Naive thymus-derived CD8-positive, alpha-beta T cell (primary cell): ENCODE measurements at regions not wholly inside any gene's neighbourhood (a gene's known extent, or its start where the extent isn't known, plus 50 kb on each side); places are given as distances from the start of the nearest gene placed in this dataset.

ENCODE experiments used
- ATAC-seq, 2 donors: fragments of 150-1000 bp; cut with Tn5 transposase in 1 of 2; sonication (Bioruptor Pico), chemical (Tn5 transposase) in 1 of 2; 1 replicate in 1 of 2; 2 replicates in 1 of 2; pipeline ENCODE4 v1.10.0; 2021; ENCODE audit warnings: mild to moderate bottlenecking in 2 of 2, moderate library complexity in 2 of 2
- POLR2A ChIA-PET: fragments of 350-600 bp; sonication (Branson Sonifier 250); formaldehyde crosslinking; loops from one replicate; lab custom pipeline; 2021; ENCODE audit warnings: antibody characterized with exemption; lab: Charles Lee
- DNase-seq, 10 donors: peaks; one replicate each; pipeline versions ENCODE4 v3.0.0 to v3.0.0-alpha.2; 2020 to 2022
- H3K27ac Mint-ChIP-seq, 10 donors: one replicate each; pipeline ENCODE4 v1.8.0; 2020 to 2022; ENCODE audit warnings: mild to moderate bottlenecking in 10 of 10, mixed read lengths in 10 of 10, moderate library complexity in 4 of 10, inconsistent platforms in 1 of 10
- H3K27me3 Mint-ChIP-seq, 5 donors: one replicate each; pipeline ENCODE4 v1.8.0; 2021 to 2022; ENCODE audit warnings: mixed read lengths in 5 of 5
- H3K36me3 Mint-ChIP-seq, 3 donors: one replicate each; pipeline ENCODE4 v1.8.0; 2020 to 2022; ENCODE audit warnings: mixed read lengths in 3 of 3, mild to moderate bottlenecking in 2 of 3, inconsistent platforms in 1 of 3
- H3K4me1 Mint-ChIP-seq, 4 donors: one replicate each; pipeline ENCODE4 v1.8.0; 2021 to 2022; ENCODE audit warnings: mixed read lengths in 4 of 4
- H3K4me3 Mint-ChIP-seq, 10 donors: one replicate each; pipeline ENCODE4 v1.8.0; 2020 to 2022; ENCODE audit warnings: mild to moderate bottlenecking in 10 of 10, mixed read lengths in 10 of 10, moderate library complexity in 6 of 10, inconsistent platforms in 1 of 10
- H3K9me3 Mint-ChIP-seq, 9 donors: one replicate each; pipeline ENCODE4 v1.8.0; 2020 to 2022; ENCODE audit warnings: mixed read lengths in 9 of 9, mild to moderate bottlenecking in 3 of 9, inconsistent platforms in 1 of 9, moderate library complexity in 1 of 9

DNA sequence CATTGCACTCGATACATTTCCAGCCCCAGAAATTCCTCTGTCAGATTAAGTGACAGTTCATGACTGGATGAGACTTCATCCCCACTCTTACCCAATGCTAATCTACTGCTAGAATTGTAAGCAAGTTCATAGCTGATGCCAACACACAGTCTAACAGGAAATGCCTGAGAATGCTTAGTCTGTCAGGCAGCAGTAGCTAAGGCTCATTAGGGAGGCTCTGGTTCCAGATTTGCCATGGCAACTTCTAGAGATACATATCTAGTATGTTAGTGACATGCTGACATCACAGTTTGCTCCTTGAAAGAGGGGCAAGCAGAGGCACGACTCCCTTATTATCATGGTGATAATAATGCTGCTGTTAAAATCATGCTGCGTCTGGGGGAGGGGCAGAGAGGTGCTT lies 198.4 kb downstream of the RBM43 start:
- Mint-ChIP-seq H3K27me3 (peaks cover 2 to 15% (median 7%) of the 10 kb centered on the region in 5 donors), H3K9me3 (no peaks in the 10 kb centered on the region), H3K4me1 (no peaks in the 10 kb centered on the region), H3K4me3 (no peak overlapping the region), H3K27ac (no peak overlapping the region), H3K36me3 (no peaks in the 10 kb centered on the region)
- DNase-seq (no peak), ATAC-seq (no peak)
- POLR2A ChIA-PET: no interaction called here

DNA sequence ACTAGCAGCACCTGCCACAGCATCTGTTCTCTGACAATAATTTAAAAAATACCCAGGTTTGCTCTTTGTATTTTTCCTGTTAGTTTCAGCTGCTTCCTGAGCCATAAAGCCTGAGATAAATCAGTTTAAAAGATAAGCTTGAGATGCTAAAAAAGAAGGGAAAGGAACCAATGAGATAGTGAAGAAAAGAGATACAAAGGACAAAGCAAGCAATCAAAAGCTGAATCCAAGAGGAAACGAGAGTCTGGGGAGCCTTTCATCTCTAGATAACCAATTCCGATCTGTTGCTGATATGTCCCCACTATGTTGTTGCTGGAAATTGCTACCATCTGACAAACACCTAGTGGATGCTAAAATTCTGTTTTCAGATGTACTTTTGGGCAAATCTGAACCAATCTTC lies 201.4 kb downstream of the RBM43 start:
- ATAC-seq (no peak), DNase-seq (no peak)
- Mint-ChIP-seq H3K9me3 (no peaks in the 10 kb centered on the region), H3K4me3 (no peak overlapping the region), H3K4me1 (no peaks in the 10 kb centered on the region), H3K27me3 (peaks cover 0 to 12% (median 4%) of the 10 kb centered on the region in 5 donors), H3K27ac (no peak overlapping the region), H3K36me3 (no peaks in the 10 kb centered on the region)
- POLR2A ChIA-PET: no interaction called here

DNA sequence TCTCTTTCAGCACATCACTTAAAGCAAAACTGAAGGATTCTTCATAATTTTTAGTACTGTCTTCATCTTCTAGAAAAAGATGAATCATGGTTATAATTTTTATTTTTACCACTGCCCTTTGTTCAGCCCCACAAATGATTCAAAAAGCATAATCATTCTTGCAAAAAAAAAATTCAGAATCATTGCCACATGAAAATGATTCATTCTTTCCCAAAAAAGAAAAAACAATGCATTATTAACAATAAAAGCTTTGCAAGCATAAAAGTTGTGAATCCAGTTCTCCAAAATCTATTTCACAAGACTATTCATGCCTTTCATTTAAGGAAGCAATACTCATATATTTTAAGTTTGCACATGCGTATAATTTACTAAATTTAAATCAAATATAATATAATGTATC lies 204.8 kb downstream of the RBM43 start:
- H3K4me3 Mint-ChIP-seq: no peak overlapping the region
- no peak for ATAC-seq

DNA sequence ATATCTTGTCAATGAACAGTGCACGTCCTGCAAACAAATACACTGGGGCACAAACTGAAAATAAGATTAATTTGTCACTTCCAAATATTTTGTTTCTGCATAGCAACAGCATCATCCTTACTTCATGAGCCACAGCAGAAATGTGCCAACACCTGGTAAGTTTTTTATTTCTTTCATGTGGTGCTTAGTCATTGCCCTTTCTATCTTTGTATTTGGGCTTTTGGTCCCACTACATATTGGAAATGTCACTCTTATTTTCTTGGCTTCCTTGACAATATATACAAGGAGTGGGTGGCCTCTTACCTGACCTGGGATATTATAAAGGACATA lies 208.0 kb downstream of the RBM43 start:
- Mint-ChIP-seq H3K27ac (no peak overlapping the region), H3K36me3 (no peaks in the 10 kb centered on the region), H3K9me3 (no peaks in the 10 kb centered on the region)

More for the DNA sequence above, 204.8 kb downstream of the RBM43 start:
- no peak for DNase-seq
- POLR2A ChIA-PET: no interaction called here
- Mint-ChIP-seq H3K9me3 (no peaks in the 10 kb centered on the region), H3K27me3 (peaks cover 0 to 12% (median 4%) of the 10 kb centered on the region in 5 donors), H3K36me3 (no peaks in the 10 kb centered on the region), H3K4me1 (peaks cover 0 to under 1% (median 0%) of the 10 kb centered on the region in 4 donors), H3K27ac (no peak overlapping the region)

DNA sequence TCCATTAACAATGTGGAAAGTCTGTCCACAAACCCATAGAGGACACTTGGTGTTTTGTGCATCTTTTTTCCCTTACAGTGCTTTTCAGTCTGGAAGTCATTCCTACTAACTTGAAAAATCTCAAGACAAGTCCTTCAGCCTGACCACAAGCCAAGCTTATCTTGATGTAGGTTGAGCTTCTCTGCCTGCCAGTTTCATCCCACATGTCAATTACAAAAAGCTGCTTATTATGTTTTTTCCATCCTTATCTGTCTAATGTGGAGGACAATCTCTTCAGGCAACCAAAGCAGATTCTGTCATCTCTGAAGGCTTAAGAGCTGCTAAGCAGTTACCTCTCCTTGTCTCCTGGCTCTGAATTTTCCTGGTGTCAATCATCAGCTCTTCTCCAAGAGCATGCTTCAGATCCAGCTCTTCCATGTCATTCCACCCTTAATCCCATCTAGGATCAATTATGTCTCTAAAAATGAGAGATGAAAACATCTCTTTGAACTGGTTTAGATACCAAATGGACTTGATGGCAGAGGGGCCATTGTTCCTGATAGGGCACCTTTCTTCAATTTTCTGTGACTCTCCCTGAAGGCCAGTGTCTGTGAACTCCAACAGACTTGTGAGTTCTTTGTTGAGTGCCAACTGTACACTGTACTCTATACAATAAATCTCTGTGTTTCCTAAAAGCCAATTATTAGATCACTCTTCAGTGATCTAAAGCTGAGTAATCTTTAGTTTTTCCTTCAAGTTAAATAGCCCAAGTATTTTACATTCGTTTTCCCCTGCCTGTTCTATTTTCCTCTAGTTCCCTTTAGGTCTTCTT lies 208.6 kb downstream of the RBM43 start:
- no peak overlapping the region for H3K4me3 Mint-ChIP-seq
- H3K36me3 Mint-ChIP-seq: no peaks in the 10 kb centered on the region
- POLR2A ChIA-PET: no interaction called here
- ATAC-seq (no peak), DNase-seq (no peak)
- H3K27ac Mint-ChIP-seq: no peak overlapping the region
- peaks cover 2 to 23% (median 5%) of the 10 kb centered on the region in 5 donors for H3K27me3 Mint-ChIP-seq
- peaks cover 0 to 4% (median 0%) of the 10 kb centered on the region in 4 donors for H3K4me1 Mint-ChIP-seq
- H3K9me3 Mint-ChIP-seq: no peaks in the 10 kb centered on the region

More for the DNA sequence above, 208.0 kb downstream of the RBM43 start:
- POLR2A ChIA-PET: no interaction called here
- no peak for DNase-seq
- no peak for ATAC-seq
- Mint-ChIP-seq H3K4me1 (peaks cover 0 to 4% (median 0%) of the 10 kb centered on the region in 4 donors), H3K4me3 (no peak overlapping the region), H3K27me3 (peaks cover 3 to 20% (median 5%) of the 10 kb centered on the region in 5 donors)

DNA sequence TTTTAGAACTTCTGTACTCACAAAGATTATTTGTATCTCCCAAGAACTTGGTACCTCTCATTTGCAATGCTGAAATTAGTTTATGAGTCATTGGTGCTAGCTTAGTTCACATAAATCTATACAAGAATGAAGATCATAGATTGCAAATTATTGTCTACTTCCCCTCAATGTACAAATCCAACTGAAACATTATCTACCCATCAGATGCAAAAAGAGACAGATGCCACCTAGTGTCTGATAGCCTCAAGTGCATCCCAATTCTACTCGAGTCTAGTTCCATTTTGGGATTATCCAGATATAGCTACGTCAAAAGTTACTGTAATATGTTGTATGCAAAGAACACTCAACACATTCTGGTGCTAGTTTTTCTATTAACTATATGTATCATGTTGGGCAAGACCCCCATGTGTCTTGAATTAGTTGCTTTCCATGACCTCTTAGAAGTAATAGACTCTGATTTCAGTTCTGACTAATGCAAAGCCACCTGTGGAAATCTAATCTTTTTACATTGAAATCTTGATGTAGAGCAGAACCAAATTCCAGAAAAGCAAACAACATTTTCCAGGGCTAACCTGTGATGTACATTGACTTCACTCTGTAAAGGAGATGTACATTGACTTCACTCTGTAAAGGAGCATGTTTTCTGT lies 210.0 kb downstream of the RBM43 start:
- POLR2A ChIA-PET: no interaction called here
- H3K4me3 Mint-ChIP-seq: no peak overlapping the region
- H3K27ac Mint-ChIP-seq: no peak overlapping the region
- ATAC-seq: peak; percentile 33 to 52
- peaks cover 3 to 23% (median 7%) of the 10 kb centered on the region in 5 donors for H3K27me3 Mint-ChIP-seq
- no peaks in the 10 kb centered on the region for H3K9me3 Mint-ChIP-seq
- H3K36me3 Mint-ChIP-seq: no peaks in the 10 kb centered on the region
- peaks cover 0 to 4% (median 0%) of the 10 kb centered on the region in 4 donors for H3K4me1 Mint-ChIP-seq
- peak in 3 of 10 donors; percentile 33 to 39 (median 35) for DNase-seq

DNA sequence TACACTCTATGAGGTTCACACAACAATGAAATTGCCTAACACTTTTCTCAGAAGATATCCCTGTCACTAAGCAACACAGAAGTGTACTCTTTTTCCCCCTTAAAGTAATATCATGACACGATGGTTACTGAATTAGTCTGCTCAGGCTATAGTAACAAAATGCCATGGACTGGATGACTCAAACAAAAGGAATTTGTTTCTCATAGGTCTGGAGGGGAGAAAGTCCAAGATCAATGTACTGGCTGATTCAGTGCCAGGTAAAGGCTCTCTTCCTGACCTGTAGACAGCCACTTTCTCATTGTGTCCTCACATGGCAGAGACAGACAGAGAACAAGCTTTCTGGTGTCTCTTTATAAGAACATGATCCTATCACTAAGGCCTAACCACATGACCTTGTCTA lies 211.9 kb downstream of the RBM43 start:
- no peak for ATAC-seq
- Mint-ChIP-seq H3K4me3 (no peak overlapping the region), H3K9me3 (no peaks in the 10 kb centered on the region), H3K36me3 (no peaks in the 10 kb centered on the region), H3K4me1 (peaks cover 0 to 4% (median 0%) of the 10 kb centered on the region in 4 donors), H3K27me3 (peaks cover 3 to 23% (median 7%) of the 10 kb centered on the region in 5 donors), H3K27ac (no peak overlapping the region)
- no peak for DNase-seq
- POLR2A ChIA-PET: no interaction called here

DNA sequence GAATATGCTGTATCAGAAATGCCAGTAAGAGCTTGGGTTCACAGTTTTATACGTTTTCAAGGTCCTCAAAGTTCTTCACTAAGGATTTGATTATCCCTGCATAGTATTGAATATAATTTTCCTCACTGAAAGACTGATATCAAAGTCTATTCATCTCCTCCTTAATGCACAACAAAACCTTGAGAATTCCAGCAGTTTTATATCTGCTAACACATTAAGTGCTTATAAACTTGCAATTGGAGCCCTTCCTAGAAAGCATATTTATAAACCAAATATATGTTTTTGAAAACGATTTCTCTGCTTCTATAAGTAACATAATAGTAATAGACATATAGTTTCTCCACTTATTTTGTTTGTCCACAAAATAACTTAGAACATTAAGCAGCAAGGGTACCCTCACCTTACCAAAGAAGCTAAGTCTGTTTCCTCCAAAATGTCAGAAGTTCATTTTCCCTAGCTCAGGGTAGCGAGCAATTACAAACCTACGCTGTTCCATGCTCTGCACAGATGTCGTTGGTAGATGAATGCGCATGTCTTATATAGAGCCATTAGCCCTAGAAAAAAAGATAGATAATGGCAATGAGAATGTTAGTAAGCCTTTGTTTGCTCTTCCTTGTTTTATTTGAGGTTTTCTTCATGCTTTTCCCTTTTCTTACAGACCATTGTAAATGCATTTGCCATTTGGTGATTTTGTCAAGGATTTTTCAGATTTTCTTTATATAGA lies 213.2 kb downstream of the RBM43 start:
- H3K4me1 Mint-ChIP-seq: peaks cover 0 to 4% (median 0%) of the 10 kb centered on the region in 4 donors
- no peak overlapping the region for H3K27ac Mint-ChIP-seq
- no peak for ATAC-seq
- peaks cover 0 to under 1% (median 0%) of the 10 kb centered on the region in 9 donors for H3K9me3 Mint-ChIP-seq
- POLR2A ChIA-PET: no interaction called here
- peaks cover 3 to 23% (median 7%) of the 10 kb centered on the region in 5 donors for H3K27me3 Mint-ChIP-seq
- no peaks in the 10 kb centered on the region for H3K36me3 Mint-ChIP-seq
- no peak overlapping the region for H3K4me3 Mint-ChIP-seq
- DNase-seq: no peak

DNA sequence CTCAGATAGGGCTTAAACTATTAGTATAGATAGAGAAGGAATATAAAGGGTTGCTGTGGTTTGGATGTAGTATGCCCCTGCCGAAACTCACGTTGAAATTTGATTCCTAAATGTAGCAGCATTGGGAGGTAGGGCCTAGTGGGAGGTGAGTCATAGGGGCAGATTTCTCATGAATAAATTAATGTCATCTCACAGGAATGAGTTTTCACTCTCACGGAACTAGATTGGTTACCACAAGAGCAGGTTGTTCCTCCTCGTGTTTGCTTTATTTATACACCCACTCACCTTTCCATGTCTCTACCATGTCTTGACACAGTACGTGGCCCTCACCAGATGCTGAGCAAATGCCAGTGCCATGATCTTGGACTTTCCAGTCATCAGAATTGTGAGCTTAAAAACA lies 218.2 kb downstream of the RBM43 start:
- Mint-ChIP-seq H3K4me1 (no peaks in the 10 kb centered on the region), H3K36me3 (no peaks in the 10 kb centered on the region), H3K27me3 (peaks cover 2 to 15% (median 6%) of the 10 kb centered on the region in 5 donors), H3K27ac (no peak overlapping the region), H3K9me3 (peaks cover 0 to 2% (median 0%) of the 10 kb centered on the region in 9 donors), H3K4me3 (no peak overlapping the region)
- POLR2A ChIA-PET: no interaction called here
- ATAC-seq: no peak
- no peak for DNase-seq

DNA sequence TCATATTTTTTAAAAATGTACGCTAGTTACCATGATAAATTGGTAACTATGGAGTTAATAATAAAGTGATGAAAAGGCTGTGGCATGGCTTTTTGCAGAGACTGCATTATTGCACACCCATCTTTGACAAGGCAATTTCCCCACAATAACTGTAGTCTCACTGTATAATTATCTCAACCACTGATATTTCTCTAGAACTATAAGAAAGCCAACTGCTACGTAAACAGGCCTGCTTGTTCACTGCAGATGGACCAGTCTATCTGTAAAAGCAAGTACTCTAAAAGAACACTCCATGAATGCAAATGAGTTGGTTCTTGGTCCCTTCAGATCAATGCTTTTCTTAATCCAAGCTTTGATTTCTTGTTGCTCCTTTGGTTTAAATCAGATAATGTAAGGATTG lies 218.7 kb downstream of the RBM43 start:
- Mint-ChIP-seq H3K27me3 (peaks cover 2 to 17% (median 10%) of the 10 kb centered on the region in 5 donors), H3K4me1 (no peaks in the 10 kb centered on the region), H3K36me3 (no peaks in the 10 kb centered on the region), H3K27ac (no peak overlapping the region), H3K9me3 (peaks cover 0 to 2% (median 0%) of the 10 kb centered on the region in 9 donors), H3K4me3 (no peak overlapping the region)
- ATAC-seq (no peak), DNase-seq (no peak)
- POLR2A ChIA-PET: no interaction called here

DNA sequence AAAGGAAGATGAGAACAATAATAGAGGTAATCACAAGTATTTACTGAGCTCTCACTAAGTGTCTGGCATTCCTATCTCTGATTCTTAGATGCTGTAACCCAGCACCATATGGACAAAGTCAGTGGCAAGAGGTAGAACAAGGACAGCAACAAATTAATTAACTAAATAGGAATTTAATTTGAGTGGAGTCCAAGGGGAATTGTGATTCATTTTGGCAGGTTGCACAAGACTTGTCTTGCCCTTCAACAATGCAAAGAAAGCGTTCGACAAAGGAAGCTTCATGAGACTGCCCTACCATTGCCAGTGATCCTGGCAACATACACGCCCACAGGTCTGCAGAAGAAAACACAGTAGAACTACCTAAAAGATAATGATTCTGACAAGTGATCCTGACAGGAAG lies 221.6 kb downstream of the RBM43 start:
- H3K4me3 Mint-ChIP-seq: no peak overlapping the region
- ATAC-seq (no peak), DNase-seq (no peak)
- H3K27ac Mint-ChIP-seq: no peak overlapping the region
- peaks cover 4 to 15% (median 8%) of the 10 kb centered on the region in 5 donors for H3K27me3 Mint-ChIP-seq
- H3K9me3 Mint-ChIP-seq: peaks cover 0 to 2% (median 0%) of the 10 kb centered on the region in 9 donors
- no peaks in the 10 kb centered on the region for H3K36me3 Mint-ChIP-seq
- H3K4me1 Mint-ChIP-seq: no peaks in the 10 kb centered on the region
- POLR2A ChIA-PET: no interaction called here

DNA sequence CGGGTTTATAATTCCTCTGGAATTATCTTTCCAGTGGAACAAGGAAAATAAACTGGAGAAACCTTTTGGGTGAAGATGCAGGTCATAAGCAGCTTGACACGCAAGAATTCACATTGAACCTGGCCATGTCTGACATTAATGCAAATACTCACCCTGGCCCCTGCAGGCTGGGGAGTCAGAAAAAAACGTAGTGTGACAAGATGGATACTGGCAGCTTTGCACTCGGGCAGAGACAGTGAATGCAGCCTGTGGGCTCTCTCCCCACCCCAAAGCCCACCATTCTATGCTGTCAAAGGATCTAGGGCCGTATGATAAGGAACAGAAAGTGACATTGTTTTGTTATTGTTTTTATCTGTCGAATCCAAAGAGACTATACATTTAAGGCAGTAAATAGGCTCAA lies 223.1 kb downstream of the RBM43 start:
- H3K9me3 Mint-ChIP-seq: peaks cover 0 to 2% (median 0%) of the 10 kb centered on the region in 9 donors
- H3K4me1 Mint-ChIP-seq: no peaks in the 10 kb centered on the region

DNA sequence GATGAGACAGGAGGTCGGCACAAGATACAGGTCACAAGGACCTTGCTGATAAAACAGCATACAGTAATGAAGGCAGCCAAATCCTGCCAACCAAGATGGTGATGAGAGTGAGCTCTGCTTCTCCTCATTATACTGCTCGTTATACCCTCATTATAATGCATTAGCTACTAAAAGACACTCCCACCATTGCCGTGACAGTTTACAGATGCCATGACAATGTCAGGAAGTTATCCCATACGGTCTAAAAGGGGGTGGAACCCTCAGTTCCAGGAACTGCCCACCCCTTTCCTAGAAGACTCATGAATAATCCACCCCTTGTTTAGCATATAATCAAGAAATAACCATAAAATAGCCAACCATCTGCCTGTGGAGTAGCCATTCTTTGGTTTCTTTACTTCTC lies 224.2 kb downstream of the RBM43 start:
- DNase-seq (no peak), ATAC-seq (no peak)
- H3K4me1 Mint-ChIP-seq: no peaks in the 10 kb centered on the region
- no peak overlapping the region for H3K4me3 Mint-ChIP-seq
- no peak overlapping the region for H3K27ac Mint-ChIP-seq
- H3K36me3 Mint-ChIP-seq: no peaks in the 10 kb centered on the region
- peaks cover 5 to 26% (median 10%) of the 10 kb centered on the region in 5 donors for H3K27me3 Mint-ChIP-seq
- POLR2A ChIA-PET: no interaction called here
- H3K9me3 Mint-ChIP-seq: no peaks in the 10 kb centered on the region

More for the DNA sequence above, 223.1 kb downstream of the RBM43 start:
- POLR2A ChIA-PET: no interaction called here
- peaks cover 4 to 23% (median 11%) of the 10 kb centered on the region in 5 donors for H3K27me3 Mint-ChIP-seq
- DNase-seq (no peak), ATAC-seq (no peak)
- no peaks in the 10 kb centered on the region for H3K36me3 Mint-ChIP-seq
- no peak overlapping the region for H3K27ac Mint-ChIP-seq
- H3K4me3 Mint-ChIP-seq: no peak overlapping the region
